ENCODE measurements at regions not wholly inside any gene's neighbourhood (a gene's known extent, or its start where the extent isn't known, plus 50 kb on each side); places are given as distances from the start of the nearest gene placed in this dataset.

GRCh38 chr3:95327478-95327877 is 1264.6 kb downstream of the NSUN3 start:
- H3K4me3 ChIP-seq (ENCODE audit: extremely low read depth in 1 of 4, insufficient read depth in 2 of 4, low read depth in 3 of 4, low read length in 4 of 4), result no peak overlapping the region
- H3K4me2 ChIP-seq (ENCODE audit: insufficient read depth in 1 of 2, low read depth in 2 of 2, low read length in 2 of 2), result no peak overlapping the region
- H3K9ac ChIP-seq (replicated peaks in 1 of 4; ENCODE audit: extremely low read depth in 1 of 4, low read depth in 3 of 4, low read length in 3 of 4), result no peak overlapping the region
- no peak overlapping the region for H2BK12ac ChIP-seq (ENCODE audit: low read depth, low read length)
- H2BK120ac ChIP-seq (replicated peaks; ENCODE audit: low read depth, low read length), result no peak overlapping the region
- no peak overlapping the region for H3K23ac ChIP-seq (ENCODE audit: insufficient read length)
- TF ChIP-seq ZNF274 (IDR thresholded peaks at IDR 0.05; ENCODE audit: borderline replicate concordance, extremely low read depth, low read length), result no peak
- TF ChIP-seq EP300 (IDR thresholded peaks at IDR 0.05; ENCODE audit: borderline replicate concordance in 1 of 2, low read depth in 2 of 2, low read length in 2 of 2), result no peak
- no peak for TF ChIP-seq SIRT6 (IDR thresholded peaks at IDR 0.05; ENCODE audit: low read length)
- TF ChIP-seq EGR1 (IDR thresholded peaks at IDR 0.05; ENCODE audit: borderline replicate concordance, low read depth, low read length), result no peak
- no peak for TF ChIP-seq CBX8 (IDR thresholded peaks at IDR 0.05; ENCODE audit: borderline replicate concordance, low read depth, low read length)
- H3K4ac ChIP-seq (replicated peaks; ENCODE audit: insufficient read length, low read depth, low read length), result no peak overlapping the region
- H3K18ac ChIP-seq (ENCODE audit: extremely low read depth, low read length), result no peak overlapping the region
- no peak for FAIRE-seq
- H4K20me1 ChIP-seq (replicated peaks in 1 of 2; ENCODE audit: control insufficient read depth in 1 of 2, insufficient read depth in 2 of 2, low read length in 2 of 2), result no peaks in the 10 kb centered on the region
- H3K79me2 ChIP-seq (ENCODE audit: control insufficient read depth in 1 of 2, insufficient read depth in 2 of 2, low read length in 2 of 2), result no peaks in the 10 kb centered on the region
- no peaks in the 10 kb centered on the region for H3K79me1 ChIP-seq (ENCODE audit: low read depth, low read length)
- no peaks in the 10 kb centered on the region; a peak in 1 of 8 replicates for H3K36me3 ChIP-seq (ENCODE audit: control insufficient read depth in 2 of 4, insufficient read depth in 4 of 4, low read length in 3 of 4)
- H3K14ac ChIP-seq (ENCODE audit: insufficient read length), result no peak overlapping the region
- H3K4me1 ChIP-seq (replicated peaks in 1 of 4; ENCODE audit: control insufficient read depth in 3 of 4, insufficient read depth in 4 of 4, low read length in 3 of 4), result no peaks in the 10 kb centered on the region
- peaks cover 3 to 21% of the 10 kb centered on the region in 2 experiments; a peak in 3 of 4 replicates for H3K9me3 ChIP-seq (ENCODE audit: insufficient read depth in 2 of 2, low read depth in 1 of 2, low read length in 1 of 2)
- H3K27ac ChIP-seq (ENCODE audit: low read depth, low read length), result no peak overlapping the region
- H4K5ac ChIP-seq (ENCODE audit: insufficient read length, low read depth, low read length), result no peak overlapping the region
- H4K8ac ChIP-seq (ENCODE audit: extremely low read depth, insufficient read depth, low read length), result no peak overlapping the region
- H2AK5ac ChIP-seq (ENCODE audit: low read depth, low read length), result no peak overlapping the region
- H2BK15ac ChIP-seq (ENCODE audit: low read length), result no peak overlapping the region
- ChIA-PET CTCF (ENCODE audit: partially characterized antibody) (no interaction called here), POLR2A (ENCODE audit: partially characterized antibody) (interaction anchor here (0.8 kb wide), 1 partner anchor 11 kb away, joined by 3 read pairs; no protein-coding TSS in a partner anchor)
- WGBS, 2 experiments (ENCODE audit: extremely low coverage in 1 of 2, insufficient coverage in 1 of 2, insufficient read length in 1 of 2, insufficient replicate concordance in 2 of 2, low coverage in 1 of 2, low lambda C conversion rate in 2 of 2, missing lambda C conversion rate in 1 of 2), result 79% methylated on average over 2 of the region's 2 CpGs; no CpG with 5 or more reads in 1 of the 2 experiments
- H3K23me2 ChIP-seq (ENCODE audit: low read depth, low read length), result no peaks in the 10 kb centered on the region
- no peak overlapping the region for H2BK5ac ChIP-seq (ENCODE audit: low read depth, low read length)
- H3K27me3 ChIP-seq (replicated peaks in 1 of 4; ENCODE audit: control insufficient read depth in 3 of 4, extremely low read depth in 1 of 4, insufficient read depth in 3 of 4, low read length in 3 of 4), result no peaks in the 10 kb centered on the region
- no peak overlapping the region for H2BK20ac ChIP-seq (ENCODE audit: low read length)
- no peak overlapping the region for H3K56ac ChIP-seq (replicated peaks; ENCODE audit: insufficient read length, low read depth, low read length)
- DNase-seq (ENCODE audit: low read depth in 1 of 2, low spot score in 2 of 2), result no peak
- H2AFZ ChIP-seq (ENCODE audit: low read length), result no peak overlapping the region
- H4K91ac ChIP-seq (replicated peaks; ENCODE audit: insufficient read length, low read length), result no peak overlapping the region

Measured in H1 (cell line).